Neuronal stem cell (in vitro differentiated cells): ENCODE measurements at regions not wholly inside any gene's neighbourhood (a gene's known extent, or its start where the extent isn't known, plus 50 kb on each side); places are given as distances from the start of the nearest gene placed in this dataset.

Experiments used
- DNase-seq: peaks from one replicate; pipeline ENCODE4 v3.0.0-alpha.2; 2013; ENCODE audit warnings: low spot score
- H2AFZ ChIP-seq: one replicate; pipeline ENCODE4 v1.6.1; 2013; ENCODE audit warnings: mild to moderate bottlenecking, low read length, inconsistent platforms
- H2AK5ac ChIP-seq: 2 replicates; pipeline ENCODE4 v1.6.1; 2013; ENCODE audit warnings: low read depth, mild to moderate bottlenecking, inconsistent platforms, low read length, moderate library complexity, mixed read lengths
- H2BK120ac ChIP-seq: 2 replicates; pipeline ENCODE4 v1.6.1; 2013; ENCODE audit warnings: low read depth, mild to moderate bottlenecking, inconsistent platforms, low read length, moderate library complexity, mixed read lengths
- H2BK12ac ChIP-seq: one replicate; pipeline ENCODE4 v1.6.1; 2013; ENCODE audit warnings: low read length, inconsistent platforms
- H2BK15ac ChIP-seq: 2 replicates; pipeline ENCODE4 v1.6.1; 2013; ENCODE audit warnings: mild to moderate bottlenecking, low read length, inconsistent platforms, mixed read lengths
- H2BK5ac ChIP-seq: one replicate; pipeline ENCODE4 v1.6.1; 2013; ENCODE audit warnings: inconsistent platforms, mild to moderate bottlenecking, low read length, moderate library complexity
- H3K14ac ChIP-seq: one replicate; pipeline ENCODE4 v1.6.1; 2013; ENCODE audit warnings: low read length, inconsistent platforms
- H3K18ac ChIP-seq: 2 replicates; pipeline ENCODE4 v1.6.1; 2013; ENCODE audit warnings: low read length, inconsistent platforms
- H3K23ac ChIP-seq: 2 replicates; pipeline ENCODE4 v1.6.1; 2013; ENCODE audit warnings: low read depth, mild to moderate bottlenecking, mixed read lengths, low read length, inconsistent platforms; ENCODE audit not compliant: poor library complexity
- H3K27ac ChIP-seq: replicated peaks from 3 replicates; pipeline ENCODE4 v1.5.1; 2013; ENCODE audit warnings: low read length, inconsistent platforms
- H3K27me3 ChIP-seq, 3 experiments: 2 replicates each; pipeline ENCODE4 v1.6.1; 2013; ENCODE audit warnings: low read length in 3 of 3, mild to moderate bottlenecking in 2 of 3, inconsistent platforms in 1 of 3, low read depth in 1 of 3, mixed read lengths in 1 of 3, moderate library complexity in 1 of 3; ENCODE audit not compliant: control insufficient read depth in 3 of 3, insufficient read depth in 3 of 3
- H3K36me3 ChIP-seq, 2 donors: replicated peaks in 1 of 2; 2 replicates each; pipeline ENCODE4 v1.6.1; 2013; ENCODE audit warnings: low read length in 2 of 2; ENCODE audit not compliant: control insufficient read depth in 2 of 2, insufficient read depth in 2 of 2
- H3K4ac ChIP-seq: 2 replicates; pipeline ENCODE4 v1.6.1; 2013; ENCODE audit warnings: inconsistent platforms, mild to moderate bottlenecking, low read length, moderate library complexity
- H3K4me1 ChIP-seq, 2 donors: 1 replicate in 1 of 2; 2 replicates in 1 of 2; pipeline ENCODE4 v1.6.1; 2013; ENCODE audit warnings: low read length in 2 of 2, low read depth in 1 of 2; ENCODE audit not compliant: control insufficient read depth in 2 of 2, insufficient read depth in 1 of 2
- H3K4me2 ChIP-seq: one replicate; pipeline ENCODE4 v1.6.1; 2013; ENCODE audit warnings: mild to moderate bottlenecking, low read length, inconsistent platforms; ENCODE audit not compliant: insufficient read depth, poor library complexity, severe bottlenecking
- H3K4me3 ChIP-seq, 2 donors: 2 replicates each; pipeline ENCODE4 v1.5.1; 2013; ENCODE audit warnings: low read length in 2 of 2, mild to moderate bottlenecking in 2 of 2, inconsistent platforms in 1 of 2, moderate library complexity in 1 of 2
- H3K79me1 ChIP-seq: one replicate; pipeline ENCODE4 v1.6.1; 2013; ENCODE audit warnings: low read depth, mild to moderate bottlenecking, inconsistent platforms, low read length, moderate library complexity
- H3K9ac ChIP-seq: one replicate; pipeline ENCODE4 v1.6.1; 2013; ENCODE audit warnings: mild to moderate bottlenecking, low read depth, low read length, inconsistent platforms; ENCODE audit not compliant: poor library complexity
- H3K9me3 ChIP-seq, 2 donors: replicated peaks in 1 of 2; 2 replicates each; pipeline versions ENCODE3 to v1.6.1; 2013; ENCODE audit warnings: low read length in 2 of 2, mild to moderate bottlenecking in 2 of 2, inconsistent platforms in 1 of 2, low read depth in 1 of 2, mixed read lengths in 1 of 2, moderate library complexity in 1 of 2; ENCODE audit not compliant: control insufficient read depth in 2 of 2, insufficient read depth in 1 of 2
- H4K8ac ChIP-seq: one replicate; pipeline ENCODE4 v1.6.1; 2013; ENCODE audit warnings: low read depth, mild to moderate bottlenecking, inconsistent platforms, low read length, moderate library complexity
- H4K91ac ChIP-seq: one replicate; pipeline ENCODE4 v1.6.1; 2013; ENCODE audit warnings: low read length, low read depth, mild to moderate bottlenecking, inconsistent platforms; ENCODE audit not compliant: poor library complexity
- WGBS, 2 donors: extraction: QIAGEN DNeasy Blood & Tissue Kit; methylation state at CpG; one replicate each; pipeline ENCODE4 v1.1.7; 2013; ENCODE audit warnings: missing lambda C conversion rate in 2 of 2, mixed read lengths in 1 of 2; ENCODE audit not compliant: insufficient read length in 2 of 2, insufficient replicate concordance in 1 of 2; ENCODE audit errors: extremely low coverage in 2 of 2; 5-methylcytosine and 5-hydroxymethylcytosine counted together

DNA sequence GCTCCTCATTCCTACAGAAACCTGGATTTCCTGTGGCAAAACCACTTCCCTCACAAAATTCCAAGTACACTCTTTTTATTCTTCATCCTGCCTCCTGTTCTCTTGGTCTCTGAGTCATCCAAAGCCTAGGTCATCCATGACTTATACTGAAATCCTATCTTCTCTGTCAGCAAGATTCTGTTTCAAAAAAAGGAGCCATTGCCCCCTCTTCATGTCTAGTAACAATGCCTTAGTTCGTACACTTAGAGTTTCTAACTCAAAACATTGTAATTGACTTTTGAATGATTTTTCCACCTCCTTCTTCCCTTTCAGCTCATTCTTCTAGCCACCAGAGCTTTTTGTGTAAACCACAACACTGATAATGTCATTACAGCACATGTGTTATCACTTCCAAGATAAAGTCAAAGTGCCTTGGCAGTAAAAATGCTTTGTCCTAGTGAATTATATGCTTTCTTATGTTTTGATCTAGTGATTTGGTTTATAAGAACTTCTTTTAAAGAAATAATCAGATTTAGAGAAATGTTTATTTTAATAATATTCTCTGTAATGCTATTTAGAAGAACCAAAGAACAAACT is 256.5 kb upstream of the NECTIN3 start:
- Histone ChIP-seq H2AFZ (peak overlapping the region; percentile 51), H3K4me3 (no peak overlapping the region), H3K4me1 (peaks cover 4 to 5% of the 10 kb centered on the region in 2 donors), H3K27ac (no peak overlapping the region), H3K23ac (no peak overlapping the region), H2BK12ac (no peak overlapping the region), H3K18ac (no peak overlapping the region), H3K14ac (no peak overlapping the region), H3K79me1 (no peaks in the 10 kb centered on the region), H3K4me2 (no peak overlapping the region), H3K36me3 (no peaks in the 10 kb centered on the region), H4K8ac (no peak overlapping the region), H3K9ac (no peak overlapping the region), H2AK5ac (no peak overlapping the region), H4K91ac (no peak overlapping the region), H2BK5ac (no peak overlapping the region), H2BK120ac (no peak overlapping the region), H2BK15ac (no peak overlapping the region), H3K9me3 (no peaks in the 10 kb centered on the region), H3K4ac (no peak overlapping the region), H3K27me3 (no peaks in the 10 kb centered on the region)
- DNase-seq: no peak
- no CpG with 5 or more reads among the region's 1 CpG for WGBS, 2 donors

DNA sequence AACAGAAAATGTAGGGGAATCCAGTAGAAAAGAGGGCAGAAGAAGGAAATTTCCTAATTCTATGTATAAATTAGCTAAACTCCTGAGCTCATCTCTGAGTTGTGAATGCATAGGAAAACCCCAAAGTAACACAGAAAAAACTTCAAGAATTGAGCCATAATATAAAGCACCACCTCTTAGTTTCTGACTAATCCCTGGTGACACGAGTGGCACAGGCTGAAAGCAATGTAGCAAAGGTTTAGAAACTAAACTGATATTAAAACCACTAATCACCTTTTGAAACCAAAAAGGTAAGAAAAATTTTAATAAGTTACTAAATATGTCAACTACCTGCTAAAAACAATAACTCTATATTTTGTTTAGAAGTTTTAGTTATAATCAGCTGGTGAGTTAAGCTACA is 255.6 kb upstream of the NECTIN3 start:
- Histone ChIP-seq H3K9me3 (no peaks in the 10 kb centered on the region), H3K79me1 (no peaks in the 10 kb centered on the region), H3K4ac (no peak overlapping the region), H3K4me2 (no peak overlapping the region), H2AK5ac (no peak overlapping the region), H3K36me3 (no peaks in the 10 kb centered on the region), H3K27ac (no peak overlapping the region), H3K14ac (no peak overlapping the region), H4K8ac (no peak overlapping the region), H3K4me1 (peaks cover 4 to 5% of the 10 kb centered on the region in 2 donors), H3K9ac (no peak overlapping the region), H3K4me3 (no peak overlapping the region), H3K23ac (no peak overlapping the region), H4K91ac (no peak overlapping the region), H3K27me3 (no peaks in the 10 kb centered on the region), H2BK5ac (no peak overlapping the region), H2AFZ (no peak overlapping the region), H3K18ac (no peak overlapping the region), H2BK15ac (no peak overlapping the region), H2BK12ac (no peak overlapping the region), H2BK120ac (no peak overlapping the region)
- no peak for DNase-seq
- no CpG with 5 or more reads among the region's 1 CpG for WGBS, 2 donors

DNA sequence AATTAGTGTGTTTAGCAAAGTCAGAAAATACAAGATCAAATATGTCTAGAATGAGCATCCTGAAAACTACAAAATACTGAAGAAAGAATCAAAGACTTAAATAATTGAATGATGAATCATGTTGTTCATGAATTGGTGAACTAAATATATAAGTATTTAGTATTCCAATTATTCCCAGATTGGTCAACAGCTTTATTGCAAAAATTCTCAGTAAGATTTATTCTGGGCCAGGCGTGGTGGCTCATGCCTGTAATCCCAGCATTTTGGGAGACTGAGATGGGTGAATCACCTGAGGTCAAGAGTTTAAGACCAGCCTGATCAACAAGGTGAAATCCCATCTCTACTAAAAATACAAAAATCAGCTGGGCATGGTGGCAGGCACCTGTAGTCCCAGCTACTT is 250.0 kb upstream of the NECTIN3 start:
- Histone ChIP-seq H2BK5ac (no peak overlapping the region), H3K4me2 (no peak overlapping the region), H2BK15ac (no peak overlapping the region), H2AK5ac (no peak overlapping the region), H3K14ac (no peak overlapping the region), H3K18ac (no peak overlapping the region), H3K4ac (no peak overlapping the region), H4K8ac (no peak overlapping the region), H3K4me1 (no peaks in the 10 kb centered on the region), H3K23ac (no peak overlapping the region), H3K27me3 (no peaks in the 10 kb centered on the region), H3K79me1 (no peaks in the 10 kb centered on the region), H3K4me3 (no peak overlapping the region), H3K36me3 (no peaks in the 10 kb centered on the region), H4K91ac (no peak overlapping the region), H2BK120ac (no peak overlapping the region), H3K9ac (no peak overlapping the region), H2BK12ac (no peak overlapping the region), H3K27ac (no peak overlapping the region), H2AFZ (no peak overlapping the region), H3K9me3 (no peaks in the 10 kb centered on the region)
- no peak for DNase-seq
- WGBS, 2 donors: no CpG with 5 or more reads among the region's 1 CpG

DNA sequence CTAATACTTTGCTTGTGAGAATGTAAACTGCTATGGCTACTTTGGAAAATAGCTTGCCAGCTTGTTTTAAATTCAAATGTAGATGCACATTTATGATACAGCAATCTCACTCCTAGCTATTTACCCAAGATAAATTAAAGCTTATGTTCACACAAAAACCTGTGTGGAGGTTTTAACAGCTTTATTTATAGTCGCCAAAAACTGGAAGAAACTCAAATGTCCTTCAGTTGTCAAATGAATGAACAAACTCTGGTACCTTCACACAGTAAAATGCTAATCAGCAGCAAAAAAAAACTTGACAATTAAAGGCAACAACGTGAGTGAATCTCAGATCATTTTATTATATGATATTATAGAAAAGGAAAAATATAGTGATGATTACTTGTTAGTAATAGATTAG is 248.6 kb upstream of the NECTIN3 start:
- Histone ChIP-seq H3K27ac (no peak overlapping the region), H3K23ac (no peak overlapping the region), H4K8ac (no peak overlapping the region), H3K9me3 (peaks cover 0 to 3% of the 10 kb centered on the region in 2 donors), H3K27me3 (no peaks in the 10 kb centered on the region), H3K4me2 (no peak overlapping the region), H2AFZ (no peak overlapping the region), H3K18ac (no peak overlapping the region), H3K79me1 (no peaks in the 10 kb centered on the region), H2BK12ac (no peak overlapping the region), H2BK5ac (no peak overlapping the region), H3K4ac (no peak overlapping the region), H3K4me1 (no peaks in the 10 kb centered on the region), H3K4me3 (no peak overlapping the region), H3K9ac (no peak overlapping the region), H2BK120ac (no peak overlapping the region), H4K91ac (no peak overlapping the region), H3K14ac (no peak overlapping the region), H3K36me3 (no peaks in the 10 kb centered on the region), H2AK5ac (no peak overlapping the region), H2BK15ac (no peak overlapping the region)
- DNase-seq: no peak
- WGBS, 2 donors: no CpG with 5 or more reads among the region's 2 CpGs
